GM12878 (cell line): ENCODE measurements at regions not wholly inside any gene's neighbourhood (a gene's known extent, or its start where the extent isn't known, plus 50 kb on each side); places are given as distances from the start of the nearest gene placed in this dataset.
A peak's percentile ranks its signal among the peaks of the same experiment; 100 is the strongest.

Experiments used
- ATAC-seq: fragments of 200-7000 bp; cut with Tn5 transposase; 3 replicates; pipeline ENCODE4 v1.9.1; 2020; ENCODE audit warnings: mild to moderate bottlenecking, moderate library complexity
- BruUV-seq: library from RNA; stranded (reverse); fragments of 400-500 nt; replicated peaks from 2 replicates; lab custom pipeline; 2021; lab: Mats Ljungman, UMichigan
- CTCF ChIA-PET: fragments of 300-600 bp; sonication (Branson Sonifier 250); formaldehyde crosslinking; extraction: SDS; loops from one replicate; lab custom pipeline; 2021; ENCODE audit warnings: inconsistent platforms; lab: Yijun Ruan, JAX
- POLR2A ChIA-PET: fragments of 350-600 bp; formaldehyde crosslinking; extraction: SDS; loops from one replicate; lab custom pipeline; 2021; ENCODE audit warnings: inconsistent platforms; lab: Charles Lee
- RAD21 ChIA-PET: fragments of 300-600 bp; sonication (Branson Sonifier 250); formaldehyde crosslinking; loops from one replicate; lab custom pipeline; 2023; ENCODE audit warnings: antibody characterized with exemption; ENCODE audit not compliant: unreplicated experiment; lab: Charles Lee
- SMC1A ChIA-PET: fragments of 300-600 bp; sonication (Branson Sonifier 250); formaldehyde crosslinking; loops from one replicate; lab custom pipeline; 2023; ENCODE audit not compliant: unreplicated experiment, uncharacterized antibody; lab: Charles Lee
- DNase-seq: peaks from one replicate; pipeline ENCODE4 v3.0.0-alpha.2; 2011; ENCODE audit warnings: low read depth, low spot score
- FAIRE-seq: peaks from 3 replicates; lab custom pipeline; 2011; peaks lifted over from hg19 to GRCh38; lab: Jason Lieb, UNC
- H2AFZ ChIP-seq: 2 replicates; pipeline ENCODE4 v1.6.0; 2011; ENCODE audit warnings: low read depth, low read length, control low read depth; ENCODE audit not compliant: control insufficient read depth
- H3K27ac ChIP-seq: 2 replicates; pipeline ENCODE4 v1.5.1; 2011; ENCODE audit warnings: control low read depth; ENCODE audit not compliant: control insufficient read depth, insufficient read depth
- H3K27me3 ChIP-seq, 2 experiments: replicated peaks in 1 of 2; 2 replicates each; pipeline versions ENCODE4 v1.6.0 to v1.6.1; 2011; ENCODE audit warnings: low read length in 1 of 2; ENCODE audit not compliant: control insufficient read depth in 2 of 2, insufficient read depth in 2 of 2
- H3K36me3 ChIP-seq, 2 experiments: 2 replicates each; pipeline ENCODE4 v1.5.1; 2011; ENCODE audit warnings: low read length in 1 of 2; ENCODE audit not compliant: control insufficient read depth in 2 of 2, insufficient read depth in 2 of 2
- H3K4me1 ChIP-seq: 2 replicates; pipeline ENCODE4 v1.6.1; 2011; ENCODE audit warnings: mild to moderate bottlenecking, low read length, moderate library complexity, mixed read lengths; ENCODE audit not compliant: control insufficient read depth, insufficient read depth
- H3K4me2 ChIP-seq: 2 replicates; pipeline ENCODE4 v1.6.0; 2011; ENCODE audit warnings: control low read depth; ENCODE audit not compliant: control insufficient read depth, insufficient read depth
- H3K4me3 ChIP-seq: fragments of 200-600 bp; sonication (generic); 2 replicates; pipeline ENCODE4 v1.5.1; 2016
- H3K79me2 ChIP-seq: 2 replicates; pipeline ENCODE4 v1.6.0; 2011; ENCODE audit warnings: low read length; ENCODE audit not compliant: control insufficient read depth, insufficient read depth
- H3K9ac ChIP-seq: 2 replicates; pipeline ENCODE4 v1.8.0; 2011; ENCODE audit warnings: low read length, control low read depth, mixed read lengths; ENCODE audit not compliant: control insufficient read depth, insufficient read depth
- H3K9me3 ChIP-seq: replicated peaks from 3 replicates; pipeline ENCODE4 v1.5.1; 2011; ENCODE audit warnings: mild to moderate bottlenecking, low read length; ENCODE audit not compliant: control insufficient read depth, insufficient read depth
- H4K20me1 ChIP-seq: 2 replicates; pipeline ENCODE4 v1.6.0; 2011; ENCODE audit not compliant: control insufficient read depth, insufficient read depth
- CBX3 ChIP-seq: fragments of 200-600 bp; sonication (generic); IDR thresholded peaks from 2 replicates; pipeline ENCODE4 v1.6.1; 2016; ENCODE audit warnings: low read depth, borderline replicate concordance
- CBX5 ChIP-seq: sonication (generic); IDR thresholded peaks from 2 replicates; pipeline ENCODE4 v1.6.1; 2016; ENCODE audit warnings: low read depth, moderate library complexity, mild to moderate bottlenecking, inconsistent platforms
- CREB1 ChIP-seq: IDR thresholded peaks from 2 replicates; pipeline ENCODE4 v1.6.1; 2012; ENCODE audit warnings: low read depth, mild to moderate bottlenecking, inconsistent platforms
- FOXM1 ChIP-seq: IDR thresholded peaks from 2 replicates; pipeline ENCODE4 v1.6.1; 2012; ENCODE audit warnings: low read depth, mild to moderate bottlenecking, inconsistent platforms, low read length, moderate library complexity
- IRF4 ChIP-seq: IDR thresholded peaks from 2 replicates; pipeline ENCODE4 v1.6.1; 2011; ENCODE audit warnings: low read depth, low read length
- JUNB ChIP-seq: IDR thresholded peaks from 2 replicates; pipeline ENCODE4 v1.6.1; 2016; ENCODE audit warnings: antibody characterized with exemption, mild to moderate bottlenecking
- NFYA ChIP-seq: IDR thresholded peaks from 2 replicates; pipeline ENCODE4 v1.6.1; 2011; ENCODE audit warnings: low read depth, mild to moderate bottlenecking, low read length, improper control_type of control experiment, borderline replicate concordance
- PAX5 ChIP-seq: IDR thresholded peaks from 2 replicates; pipeline ENCODE4 v1.6.1; 2011; ENCODE audit warnings: low read depth, low read length, borderline replicate concordance
- PML ChIP-seq: IDR thresholded peaks from 2 replicates; pipeline ENCODE4 v1.6.1; 2012; ENCODE audit warnings: low read length, inconsistent platforms
- SIN3A ChIP-seq: IDR thresholded peaks from 2 replicates; pipeline ENCODE4 v1.6.1; 2012; ENCODE audit warnings: low read depth, low read length, improper control_type of control experiment
- TCF12 ChIP-seq: IDR thresholded peaks from 2 replicates; pipeline ENCODE4 v1.6.1; 2011; ENCODE audit warnings: low read depth, mild to moderate bottlenecking, low read length
- ZSCAN29 ChIP-seq: fragments of 450-650 bp; IDR thresholded peaks from 2 replicates; pipeline ENCODE4 v1.6.1; 2017; ENCODE audit warnings: mild to moderate bottlenecking, moderate library complexity
- WGBS: methylation state at CpG from one replicate; pipeline ENCODE4 v1.1.6; 2016; ENCODE audit warnings: low lambda C conversion rate; ENCODE audit not compliant: insufficient replicate concordance, insufficient coverage; ENCODE audit errors: missing lambda C conversion rate; 5-methylcytosine and 5-hydroxymethylcytosine counted together
- in situ Hi-C: fragments of 300-500 bp; cut with MboI; formaldehyde crosslinking; loops from 9 replicates; pipeline ENCODE4 v1.14.3; 2018; ENCODE audit warnings: mixed read lengths
- intact Hi-C: fragments of 100-400 bp; cut with micrococcal nuclease; formaldehyde crosslinking; loops from one replicate; pipeline ENCODE4 v1.14.2; 2022; ENCODE audit not compliant: unreplicated experiment
- TF ChIP-seq, protein P1 (sequence below): IDR thresholded peaks from 2 replicates; pipeline ENCODE4 v1.6.1; 2011; ENCODE audit warnings: mild to moderate bottlenecking, low read depth, low read length, moderate library complexity; ENCODE audit not compliant: insufficient replicate concordance
- TF ChIP-seq, protein P2 (sequence below): IDR thresholded peaks from 2 replicates; pipeline ENCODE4 v1.6.1; 2011; ENCODE audit warnings: borderline replicate concordance, low read depth, mild to moderate bottlenecking, moderate library complexity, low read length; ENCODE audit not compliant: insufficient read depth, poor library complexity, severe bottlenecking

DNA sequence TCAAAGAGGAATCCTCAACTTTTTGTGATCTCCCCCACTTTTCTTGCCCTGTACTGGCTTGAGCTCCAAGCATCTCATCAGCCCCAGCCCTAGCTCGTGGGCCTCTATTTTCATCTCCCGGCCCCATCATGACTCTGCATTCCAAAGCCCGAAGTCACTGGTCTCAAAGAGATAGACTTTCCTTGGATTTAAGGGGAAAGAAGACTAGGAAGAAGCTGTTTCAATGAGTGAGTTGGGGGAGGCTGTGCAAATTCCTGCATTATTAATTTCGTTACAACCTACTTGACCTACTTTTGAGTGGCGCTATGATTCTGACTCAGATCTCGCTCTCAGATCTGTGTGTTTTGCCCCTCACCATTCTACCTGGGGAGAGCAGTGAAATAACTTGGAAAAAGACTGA lies 266.6 kb upstream of the TBL1XR1 start:
- Histone ChIP-seq H3K4me3 (no peak overlapping the region), H3K27ac (no peak overlapping the region), H3K9ac (no peak overlapping the region), H3K79me2 (no peaks in the 10 kb centered on the region), H3K27me3 (no peaks in the 10 kb centered on the region), H4K20me1 (no peaks in the 10 kb centered on the region), H3K4me2 (no peak overlapping the region), H3K36me3 (no peaks in the 10 kb centered on the region), H3K9me3 (no peaks in the 10 kb centered on the region; the same call in 2 of the 3 replicates), H2AFZ (no peak overlapping the region), H3K4me1 (no peaks in the 10 kb centered on the region)
- intact Hi-C loops = no loop called here
- ChIA-PET POLR2A (no interaction called here), RAD21 (no interaction called here), CTCF (no interaction called here), SMC1A (no interaction called here)
- no TSS peak for BruUV-seq
- no peak for FAIRE-seq
- ATAC-seq = no peak
- in situ Hi-C loops = no loop called here
- no peak for TF ChIP-seq PML
- TF ChIP-seq IRF4 = no peak
- peak; percentile 41; the same call in 1 of the 2 replicates for TF ChIP-seq JUNB
- no peak for TF ChIP-seq PAX5
- TF ChIP-seq CBX5 = no peak
- DNase-seq = no peak
- 54% methylated on average over 6 of the region's 6 CpGs for WGBS

DNA sequence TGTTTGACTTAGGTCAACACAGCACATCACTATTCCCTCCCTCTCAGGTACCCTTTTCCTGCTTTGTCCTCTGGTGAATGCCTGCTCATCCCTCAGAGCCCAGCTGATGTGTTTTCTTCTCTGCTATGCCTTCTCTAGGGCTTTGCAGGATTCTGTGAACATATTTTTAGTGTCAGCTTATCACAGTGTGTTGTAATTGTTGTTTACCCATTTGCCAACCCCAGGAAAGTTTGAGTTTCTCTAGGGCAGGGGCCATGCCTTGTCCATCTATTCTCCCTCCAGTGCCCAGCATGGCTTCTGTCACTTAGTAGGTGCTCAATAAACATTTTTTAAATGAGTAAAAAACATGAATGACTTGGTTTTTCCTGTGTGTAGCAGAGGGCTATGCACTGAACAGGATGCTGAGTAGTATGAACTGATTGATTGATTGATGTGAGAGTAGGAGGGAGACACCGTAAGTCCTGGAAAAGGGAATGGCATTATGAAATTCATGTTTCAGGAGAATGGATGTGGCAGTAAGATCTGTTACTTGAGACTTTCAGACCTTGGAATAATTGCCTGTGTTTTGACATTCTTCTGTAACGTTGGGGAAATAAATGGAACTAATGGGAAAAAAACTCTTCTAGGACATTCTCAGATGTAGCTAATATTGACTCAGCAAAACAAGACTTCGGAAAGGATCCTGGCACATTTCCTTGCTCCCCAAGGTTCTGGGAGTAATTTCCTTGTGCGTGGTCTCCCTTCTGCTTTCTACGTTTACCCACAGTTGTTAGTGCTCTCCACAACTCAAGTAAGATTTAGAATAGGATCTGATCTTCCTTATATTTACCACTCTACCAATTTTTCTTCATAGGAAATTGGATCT lies 267.3 kb upstream of the TBL1XR1 start:
- H3K36me3 ChIP-seq = no peaks in the 10 kb centered on the region
- H3K9ac ChIP-seq = no peak overlapping the region
- no peaks in the 10 kb centered on the region; the same call in 2 of the 3 replicates for H3K9me3 ChIP-seq
- in situ Hi-C loops = no loop called here
- H2AFZ ChIP-seq = no peak overlapping the region
- FAIRE-seq = no peak
- 73% methylated on average over 5 of the region's 5 CpGs for WGBS
- intact Hi-C loops = no loop called here
- BruUV-seq = no TSS peak
- no peak for ATAC-seq
- SMC1A ChIA-PET = no interaction called here
- no peaks in the 10 kb centered on the region for H3K27me3 ChIP-seq
- DNase-seq = no peak
- RAD21 ChIA-PET = no interaction called here
- CTCF ChIA-PET = no interaction called here
- H3K79me2 ChIP-seq = no peaks in the 10 kb centered on the region
- no peak overlapping the region for H3K27ac ChIP-seq
- POLR2A ChIA-PET = no interaction called here
- no peak overlapping the region for H3K4me2 ChIP-seq
- TF ChIP-seq FOXM1 = no peak
- no peak for TF ChIP-seq TCF12
- TF ChIP-seq, protein P1, sequence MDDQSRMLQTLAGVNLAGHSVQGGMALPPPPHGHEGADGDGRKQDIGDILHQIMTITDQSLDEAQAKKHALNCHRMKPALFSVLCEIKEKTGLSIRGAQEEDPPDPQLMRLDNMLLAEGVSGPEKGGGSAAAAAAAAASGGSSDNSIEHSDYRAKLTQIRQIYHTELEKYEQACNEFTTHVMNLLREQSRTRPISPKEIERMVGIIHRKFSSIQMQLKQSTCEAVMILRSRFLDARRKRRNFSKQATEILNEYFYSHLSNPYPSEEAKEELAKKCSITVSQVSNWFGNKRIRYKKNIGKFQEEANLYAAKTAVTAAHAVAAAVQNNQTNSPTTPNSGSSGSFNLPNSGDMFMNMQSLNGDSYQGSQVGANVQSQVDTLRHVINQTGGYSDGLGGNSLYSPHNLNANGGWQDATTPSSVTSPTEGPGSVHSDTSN = no peak
- no peak for TF ChIP-seq SIN3A
- TF ChIP-seq, protein P2, sequence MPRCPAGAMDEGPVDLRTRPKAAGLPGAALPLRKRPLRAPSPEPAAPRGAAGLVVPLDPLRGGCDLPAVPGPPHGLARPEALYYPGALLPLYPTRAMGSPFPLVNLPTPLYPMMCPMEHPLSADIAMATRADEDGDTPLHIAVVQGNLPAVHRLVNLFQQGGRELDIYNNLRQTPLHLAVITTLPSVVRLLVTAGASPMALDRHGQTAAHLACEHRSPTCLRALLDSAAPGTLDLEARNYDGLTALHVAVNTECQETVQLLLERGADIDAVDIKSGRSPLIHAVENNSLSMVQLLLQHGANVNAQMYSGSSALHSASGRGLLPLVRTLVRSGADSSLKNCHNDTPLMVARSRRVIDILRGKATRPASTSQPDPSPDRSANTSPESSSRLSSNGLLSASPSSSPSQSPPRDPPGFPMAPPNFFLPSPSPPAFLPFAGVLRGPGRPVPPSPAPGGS = no peak
- no peak for TF ChIP-seq ZSCAN29
- no peak for TF ChIP-seq JUNB
- no peak for TF ChIP-seq CBX3
- TF ChIP-seq NFYA = no peak
- TF ChIP-seq CREB1 = no peak
- no peak overlapping the region for H3K4me3 ChIP-seq
- no peaks in the 10 kb centered on the region for H3K4me1 ChIP-seq
- no peaks in the 10 kb centered on the region for H4K20me1 ChIP-seq
